Endodermal cell (in vitro differentiated cells): ENCODE measurements at regions not wholly inside any gene's neighbourhood (a gene's known extent, or its start where the extent isn't known, plus 50 kb on each side); places are given as distances from the start of the nearest gene placed in this dataset.
"Not testable (repeated sequence)": the region's sequence is repeated elsewhere in the genome, so short reads cannot be mapped to it uniquely, and the experiment has no call there.

ENCODE experiments used
- DNase-seq: peaks from one replicate; pipeline ENCODE4 v3.0.0-alpha.2; 2017
- H3K27ac ChIP-seq: 2 replicates; pipeline ENCODE4 v1.5.1; 2013; ENCODE audit warnings: mild to moderate bottlenecking, low read depth, low read length, moderate library complexity
- H3K27me3 ChIP-seq: 2 replicates; pipeline ENCODE4 v1.6.1; 2013; ENCODE audit warnings: mild to moderate bottlenecking, low read length, moderate library complexity; ENCODE audit not compliant: insufficient read depth, control insufficient read depth, poor library complexity, severe bottlenecking
- H3K36me3 ChIP-seq: 2 replicates; pipeline ENCODE4 v1.7.0; 2013; ENCODE audit warnings: mild to moderate bottlenecking, low read length, moderate library complexity; ENCODE audit not compliant: control insufficient read depth, insufficient read depth
- H3K4me1 ChIP-seq: one replicate; pipeline ENCODE4 v1.7.0; 2013; ENCODE audit warnings: low read length; ENCODE audit not compliant: control insufficient read depth, insufficient read depth
- H3K4me3 ChIP-seq: 2 replicates; pipeline ENCODE4 v1.5.1; 2013; ENCODE audit warnings: mild to moderate bottlenecking, low read length, moderate library complexity
- H3K9ac ChIP-seq: 2 replicates; pipeline ENCODE4 v1.6.1; 2013; ENCODE audit warnings: mild to moderate bottlenecking, low read length, moderate library complexity; ENCODE audit not compliant: poor library complexity, severe bottlenecking; ENCODE audit errors: extremely low read depth
- H3K9me3 ChIP-seq: 2 replicates; pipeline ENCODE4 v1.6.1; 2013; ENCODE audit warnings: mild to moderate bottlenecking, low read length, moderate library complexity; ENCODE audit not compliant: control insufficient read depth
- H3K27ac Mint-ChIP-seq: 2 replicates; pipeline ENCODE4 v1.8.0; 2020; ENCODE audit warnings: mixed read lengths
- H3K27me3 Mint-ChIP-seq: 2 replicates; pipeline ENCODE4 v1.8.0; 2021; ENCODE audit warnings: mild to moderate bottlenecking, mixed read lengths; ENCODE audit not compliant: insufficient read depth
- H3K36me3 Mint-ChIP-seq: 2 replicates; pipeline ENCODE4 v1.8.0; 2020; ENCODE audit warnings: low read depth, mixed read lengths
- H3K4me1 Mint-ChIP-seq: 2 replicates; pipeline ENCODE4 v1.8.0; 2020; ENCODE audit warnings: mixed read lengths
- H3K4me3 Mint-ChIP-seq: 2 replicates; pipeline ENCODE4 v1.8.0; 2020; ENCODE audit warnings: mild to moderate bottlenecking, moderate library complexity, mixed read lengths
- H3K9me3 Mint-ChIP-seq: 2 replicates; pipeline ENCODE4 v1.8.0; 2020; ENCODE audit warnings: mild to moderate bottlenecking, mixed read lengths
- WGBS, 2 experiments: methylation state at CpG; one replicate each; pipeline versions ENCODE4 v1.1.5 to v1.1.7; 2013; ENCODE audit warnings: missing lambda C conversion rate in 2 of 2, mixed read lengths in 1 of 2; ENCODE audit not compliant: insufficient coverage in 1 of 2, insufficient read length in 1 of 2; 5-methylcytosine and 5-hydroxymethylcytosine counted together
- TF ChIP-seq, protein P1 (sequence below): fragments of 200-600 bp; sonication (generic); conservative IDR thresholded peaks from 2 replicates; pipeline ENCODE4 v1.5.0; 2021; ENCODE audit warnings: antibody characterized with exemption, mild to moderate bottlenecking

DNA sequence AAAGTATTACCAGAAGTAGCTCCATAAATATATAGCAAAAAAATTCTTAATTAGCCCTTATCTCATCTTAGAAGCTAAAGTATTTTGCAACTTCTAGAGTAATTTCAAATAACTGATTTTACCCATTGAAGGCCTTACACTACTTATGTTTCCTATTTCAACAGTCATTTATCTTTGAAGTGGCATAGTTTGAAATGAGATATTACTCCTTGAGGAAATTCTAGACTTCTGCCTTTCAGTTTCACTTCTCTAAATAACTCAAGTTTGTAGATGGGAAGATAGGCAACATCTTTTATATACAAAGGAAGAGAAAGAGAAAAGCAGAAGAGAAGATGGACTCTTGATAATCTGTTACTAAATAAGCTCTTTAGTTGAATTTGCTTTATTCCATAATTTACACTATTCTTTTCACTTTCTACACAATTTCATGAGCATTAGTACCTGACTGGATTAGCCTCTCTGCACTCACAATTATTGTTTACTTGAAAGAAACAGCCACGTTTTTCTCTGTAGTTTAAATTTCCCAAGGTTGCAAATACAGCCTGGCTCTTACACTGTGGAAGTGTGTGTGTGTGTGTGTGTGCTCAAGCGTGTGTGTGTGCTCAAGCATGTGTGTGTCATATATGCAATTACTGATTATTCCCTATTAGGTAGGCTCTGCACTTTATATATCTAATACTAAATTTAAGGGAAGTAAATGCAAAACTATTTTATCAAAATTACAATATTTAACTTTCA is 60.6 kb upstream of the EMB start:
- no peaks in the 10 kb centered on the region for H3K9me3 ChIP-seq
- no peaks in the 10 kb centered on the region for H3K36me3 Mint-ChIP-seq
- no peak overlapping the region for H3K27ac ChIP-seq
- peaks cover 7% of the 10 kb centered on the region for H3K27me3 ChIP-seq
- H3K27me3 Mint-ChIP-seq = no peaks in the 10 kb centered on the region
- H3K4me3 ChIP-seq = no peak overlapping the region
- H3K4me3 Mint-ChIP-seq = no peak overlapping the region
- H3K36me3 ChIP-seq = no peaks in the 10 kb centered on the region
- H3K4me1 Mint-ChIP-seq = no peaks in the 10 kb centered on the region
- 59% methylated on average over 1 of the region's 2 CpGs; no CpG with 5 or more reads in 1 of the 2 experiments for whole genome bisulfite sequencing, 2 experiments
- no peak for DNase-seq
- no peaks in the 10 kb centered on the region for H3K4me1 ChIP-seq
- TF ChIP-seq, protein P1, sequence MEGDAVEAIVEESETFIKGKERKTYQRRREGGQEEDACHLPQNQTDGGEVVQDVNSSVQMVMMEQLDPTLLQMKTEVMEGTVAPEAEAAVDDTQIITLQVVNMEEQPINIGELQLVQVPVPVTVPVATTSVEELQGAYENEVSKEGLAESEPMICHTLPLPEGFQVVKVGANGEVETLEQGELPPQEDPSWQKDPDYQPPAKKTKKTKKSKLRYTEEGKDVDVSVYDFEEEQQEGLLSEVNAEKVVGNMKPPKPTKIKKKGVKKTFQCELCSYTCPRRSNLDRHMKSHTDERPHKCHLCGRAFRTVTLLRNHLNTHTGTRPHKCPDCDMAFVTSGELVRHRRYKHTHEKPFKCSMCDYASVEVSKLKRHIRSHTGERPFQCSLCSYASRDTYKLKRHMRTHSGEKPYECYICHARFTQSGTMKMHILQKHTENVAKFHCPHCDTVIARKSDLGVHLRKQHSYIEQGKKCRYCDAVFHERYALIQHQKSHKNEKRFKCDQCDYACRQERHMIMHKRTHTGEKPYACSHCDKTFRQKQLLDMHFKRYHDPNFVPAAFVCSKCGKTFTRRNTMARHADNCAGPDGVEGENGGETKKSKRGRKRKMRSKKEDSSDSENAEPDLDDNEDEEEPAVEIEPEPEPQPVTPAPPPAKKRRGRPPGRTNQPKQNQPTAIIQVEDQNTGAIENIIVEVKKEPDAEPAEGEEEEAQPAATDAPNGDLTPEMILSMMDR = no peak
- peaks cover 32% of the 10 kb centered on the region for H3K9me3 Mint-ChIP-seq
- H3K27ac Mint-ChIP-seq = no peak overlapping the region
- no peak overlapping the region for H3K9ac ChIP-seq

DNA sequence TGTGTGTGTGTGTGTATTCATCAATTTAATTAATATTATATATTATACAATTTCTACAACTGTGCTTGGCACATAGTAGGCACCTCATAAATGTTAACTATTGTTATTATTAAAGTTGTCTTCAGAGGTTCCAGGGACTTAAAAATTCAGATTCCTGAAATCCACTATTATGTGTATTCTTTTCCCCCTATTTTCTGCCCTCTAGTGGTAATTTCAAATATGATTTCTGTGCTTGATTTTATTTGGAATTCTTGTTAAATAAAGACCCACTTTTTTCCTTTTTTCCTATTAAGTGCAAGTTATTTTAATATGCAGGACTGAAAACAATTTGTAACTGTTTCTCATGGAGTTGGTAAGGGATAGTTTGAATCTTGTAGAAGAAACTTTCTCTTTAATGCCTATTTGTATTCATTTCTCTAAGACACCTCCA is 72.0 kb upstream of the EMB start:
- TF ChIP-seq, protein P1 = peak; percentile 65
- not testable (repeated sequence) for H3K4me3 ChIP-seq, H3K27ac Mint-ChIP-seq, H3K27me3 ChIP-seq, H3K9me3 ChIP-seq, DNase-seq, H3K4me1 Mint-ChIP-seq, H3K9me3 Mint-ChIP-seq, H3K9ac ChIP-seq, H3K36me3 ChIP-seq, H3K4me1 ChIP-seq, H3K27me3 Mint-ChIP-seq, H3K36me3 Mint-ChIP-seq, H3K27ac ChIP-seq, H3K4me3 Mint-ChIP-seq

DNA sequence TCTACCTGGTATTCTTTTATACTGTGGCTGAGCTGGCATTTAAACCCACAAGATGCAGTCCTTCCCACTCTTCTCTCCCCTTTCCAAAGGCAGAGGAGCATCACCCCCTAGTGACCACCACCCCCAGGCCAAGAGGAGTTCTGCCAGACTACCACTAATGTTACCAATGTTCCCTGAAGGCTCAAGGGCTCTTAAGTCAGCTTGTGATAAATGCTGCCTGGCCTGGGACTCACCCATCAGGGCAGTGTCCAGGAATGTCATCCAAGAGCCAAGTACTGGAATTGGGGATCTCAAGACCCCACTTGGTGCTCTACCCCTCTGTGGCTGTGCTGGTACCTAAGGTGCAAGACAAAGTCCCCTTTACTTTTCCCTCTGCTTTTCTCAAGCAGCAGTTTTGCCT is 80.0 kb upstream of the EMB start:
- not testable (repeated sequence) for H3K4me3 ChIP-seq, H3K4me3 Mint-ChIP-seq, H3K4me1 Mint-ChIP-seq, H3K27ac ChIP-seq, H3K9me3 Mint-ChIP-seq, H3K36me3 ChIP-seq, DNase-seq, H3K27ac Mint-ChIP-seq, H3K36me3 Mint-ChIP-seq, H3K27me3 Mint-ChIP-seq, H3K27me3 ChIP-seq, H3K9ac ChIP-seq, H3K9me3 ChIP-seq, H3K4me1 ChIP-seq

DNA sequence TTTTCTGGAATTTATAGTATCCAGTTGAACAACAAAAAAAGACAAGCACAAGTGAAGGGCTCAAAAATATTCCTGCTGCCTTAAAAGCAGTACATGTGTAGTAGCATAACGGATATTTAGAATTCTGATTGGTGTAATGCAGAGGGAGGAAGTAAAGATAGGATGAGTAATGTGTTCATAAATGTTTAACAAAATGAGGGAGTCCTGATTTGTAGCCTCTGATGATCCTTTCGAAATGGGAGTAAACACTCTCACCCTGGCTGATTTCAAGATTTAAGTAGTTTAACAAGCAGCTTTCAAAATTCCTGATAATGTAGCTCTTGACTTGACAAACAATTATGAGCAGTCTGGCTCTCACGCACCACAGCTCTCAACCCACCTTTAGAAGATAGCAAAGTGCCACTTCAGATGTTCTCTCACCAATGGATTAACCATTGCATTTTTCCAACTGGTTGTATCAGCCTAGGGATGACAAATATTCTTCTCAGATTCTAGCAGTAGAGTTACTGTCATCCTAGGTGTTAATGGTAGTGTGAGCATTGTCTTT is 86.5 kb upstream of the EMB start:
- H3K9me3 Mint-ChIP-seq, H3K9me3 ChIP-seq, H3K27me3 Mint-ChIP-seq, H3K4me3 ChIP-seq, H3K4me1 ChIP-seq, H3K9ac ChIP-seq, H3K27ac ChIP-seq, H3K36me3 ChIP-seq, H3K27ac Mint-ChIP-seq, H3K27me3 ChIP-seq, H3K4me3 Mint-ChIP-seq, H3K36me3 Mint-ChIP-seq, DNase-seq, H3K4me1 Mint-ChIP-seq: not testable (repeated sequence)
- WGBS, 2 experiments = 88 to 91% methylated on average over 3 of the region's 3 CpGs
